ACHN (cell line): ENCODE measurements at regions not wholly inside any gene's neighbourhood (a gene's known extent, or its start where the extent isn't known, plus 50 kb on each side); places are given as distances from the start of the nearest gene placed in this dataset.
A peak's percentile ranks its signal among the peaks of the same experiment; 100 is the strongest.
"Not testable (repeated sequence)": the region's sequence is repeated elsewhere in the genome, so short reads cannot be mapped to it uniquely, and the experiment has no call there.

Experiments
- DNase-seq: peaks from one replicate; pipeline ENCODE4 v3.0.0-alpha.2; 2015
- in situ Hi-C: cut with HindIII; loops from 2 replicates; pipeline ENCODE4 v1.10.0; 2017; ENCODE audit warnings: low sequenced_read_pairs, low pct_ligation_motif_present, low pct_unique_long_range_greater_than_20kb

DNA sequence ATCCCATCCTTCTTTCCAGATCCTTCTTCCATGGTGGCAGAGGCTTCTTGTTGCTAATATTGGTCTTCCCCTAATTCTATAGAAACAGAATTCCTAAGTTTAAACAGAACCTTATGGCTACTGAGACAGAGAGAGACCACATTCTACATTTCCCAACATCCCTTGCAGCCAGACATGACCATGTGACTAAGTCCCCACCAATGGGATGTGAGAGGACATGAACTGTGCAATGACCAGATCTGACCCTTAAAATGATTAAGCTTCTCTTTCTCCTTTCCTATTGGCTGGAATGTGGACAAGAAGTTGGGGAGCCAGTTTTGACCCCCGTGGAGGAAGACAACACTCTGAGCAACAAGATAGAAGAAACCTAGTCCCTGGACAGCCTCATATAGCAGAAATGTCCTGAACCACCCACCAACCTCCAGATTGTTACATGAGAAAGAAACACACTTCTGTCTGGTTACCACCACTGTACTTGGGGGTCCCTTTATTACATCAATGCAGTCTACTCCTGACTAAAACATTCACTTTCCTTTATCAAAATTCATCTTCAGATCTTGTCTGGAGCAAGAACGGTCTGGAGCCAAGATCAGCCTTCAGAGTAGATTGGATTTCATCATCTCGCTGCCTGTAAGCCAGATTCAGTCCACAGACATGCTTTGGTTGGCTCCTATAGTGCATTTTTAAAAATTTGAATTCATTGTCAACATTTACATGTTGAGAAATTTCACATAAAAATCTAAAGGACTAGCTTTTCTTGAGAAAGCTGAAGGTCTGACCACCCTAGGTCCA, 183.9 kb downstream of the SHQ1 start:
- DNase-seq = no peak
- in situ Hi-C loops = no loop called here

DNA sequence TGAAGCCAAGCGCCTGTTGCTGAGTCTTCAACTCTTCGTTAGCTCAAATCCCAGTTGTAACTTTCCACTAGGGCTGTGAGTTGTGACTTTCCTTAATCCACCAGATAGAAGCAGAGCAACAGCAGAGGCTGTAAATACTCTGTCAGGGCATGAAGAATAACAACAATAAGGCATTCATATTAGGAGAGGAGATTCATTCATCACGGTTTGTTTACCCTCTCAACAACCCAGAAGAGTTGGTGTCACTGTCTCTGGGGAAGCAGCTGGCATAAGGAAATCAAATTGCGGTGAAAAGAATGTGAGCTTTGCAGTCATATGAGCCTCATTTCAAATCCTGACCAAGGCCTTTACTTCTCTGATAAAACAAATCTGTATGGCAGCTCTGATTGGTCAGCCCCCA, 184.8 kb downstream of the SHQ1 start:
- in situ Hi-C loops = no loop called here
- no peak for DNase-seq

GRCh38 chr3:72661115-72661457, 187.2 kb downstream of the SHQ1 start:
- in situ Hi-C loops = no loop called here
- DNase-seq = peak; percentile 66

DNA sequence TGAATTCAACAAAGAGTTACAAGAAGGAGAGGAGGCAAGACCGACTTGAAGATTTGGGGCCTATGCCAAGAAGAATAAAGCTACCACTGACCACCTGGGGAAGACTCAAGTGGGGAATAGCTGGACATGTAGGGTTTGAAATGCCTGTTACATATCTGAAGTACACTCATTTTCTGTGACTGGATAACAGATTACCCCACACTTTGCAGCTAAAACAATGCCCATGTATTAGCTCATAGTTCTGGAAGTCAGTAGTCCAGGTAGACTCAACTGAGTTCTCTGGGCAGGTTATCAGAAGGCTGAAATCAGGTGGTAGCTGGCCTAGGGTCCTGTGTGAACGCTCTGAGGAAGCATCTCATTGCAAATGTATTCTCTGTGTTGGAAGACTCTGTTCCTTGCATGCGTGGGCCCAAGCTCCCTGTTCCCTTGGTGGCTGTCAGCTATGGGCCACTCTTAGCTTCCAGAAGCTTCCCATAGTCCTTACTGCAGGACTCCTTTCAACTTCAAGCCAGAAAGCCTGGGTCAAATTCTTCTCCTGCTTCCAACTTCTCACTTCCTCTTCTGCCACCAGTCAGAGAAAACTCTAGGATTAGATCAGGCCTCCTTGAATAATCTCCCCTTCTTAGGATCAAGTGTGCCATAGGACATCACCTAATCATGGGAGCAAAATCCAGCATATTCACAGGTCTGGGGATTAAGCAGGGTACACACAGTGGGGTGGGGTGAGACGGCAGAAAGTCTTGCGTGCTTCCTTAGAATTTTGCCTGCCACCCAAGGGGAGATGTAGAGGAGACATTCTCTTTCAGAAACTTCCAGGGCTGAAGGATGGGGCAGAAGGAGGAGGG, 187.8 kb downstream of the SHQ1 start:
- in situ Hi-C loops = no loop called here
- DNase-seq = no peak

- in situ Hi-C loops = no loop called here
These were observed 188.6 kb downstream of the SHQ1 start for GRCh38 chr3:72659596-72659995.

DNA sequence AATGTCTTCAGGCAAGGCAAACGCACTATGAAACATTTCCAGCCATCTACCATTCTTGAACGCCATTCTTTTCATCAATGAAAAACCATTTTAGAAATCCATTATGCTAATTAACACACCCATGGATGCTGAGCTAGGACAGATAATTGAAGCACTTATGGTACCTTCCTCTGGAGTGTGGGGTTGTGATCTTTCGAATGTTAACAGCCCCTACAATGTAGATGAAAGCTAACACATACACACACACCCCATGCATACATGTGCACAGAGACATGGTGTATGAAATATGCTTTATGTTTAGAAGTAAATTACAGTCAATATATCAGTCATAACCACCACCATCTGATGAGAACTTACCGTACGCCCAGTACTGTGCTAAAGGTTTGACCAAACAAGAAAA, 189.1 kb downstream of the SHQ1 start:
- in situ Hi-C loops = no loop called here

More at GRCh38 chr3:72659596-72659995, 188.6 kb downstream of the SHQ1 start:
- no peak for DNase-seq

GRCh38 chr3:72658466-72659100, 189.7 kb downstream of the SHQ1 start:
- in situ Hi-C loops = no loop called here
- no peak for DNase-seq

More for the DNA sequence above, 189.1 kb downstream of the SHQ1 start:
- DNase-seq = no peak

GRCh38 chr3:72657666-72658065, 190.6 kb downstream of the SHQ1 start:
- no peak for DNase-seq
- in situ Hi-C loops = no loop called here

- no peak for DNase-seq
- in situ Hi-C loops = no loop called here
These were observed 192.5 kb downstream of the SHQ1 start for GRCh38 chr3:72655723-72656122.

- in situ Hi-C loops = no loop called here
- DNase-seq = no peak
These were observed 193.1 kb downstream of the SHQ1 start for GRCh38 chr3:72655131-72655551.

DNA sequence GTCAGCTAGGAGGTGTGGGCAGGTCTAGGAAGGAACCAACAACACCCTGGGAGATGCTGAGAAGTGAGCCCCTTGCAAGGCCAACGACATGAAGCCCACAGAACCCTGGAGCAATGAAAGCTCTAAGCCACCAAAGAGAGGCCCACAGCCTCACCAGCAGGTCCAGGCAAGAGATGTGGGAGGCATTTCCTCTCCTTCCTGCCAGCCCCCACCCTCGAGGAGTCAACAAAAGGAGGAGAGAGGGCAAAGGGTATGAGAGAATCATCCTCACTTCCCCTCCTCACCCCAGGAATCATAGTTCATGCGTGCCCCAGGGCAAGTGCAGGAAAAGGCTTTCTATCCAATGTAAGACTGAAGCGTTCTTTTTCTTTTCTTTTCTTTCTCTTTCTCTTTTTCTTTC, 195.8 kb downstream of the SHQ1 start:
- in situ Hi-C loops = no loop called here
- no peak for DNase-seq

GRCh38 chr3:72651498-72651897, 196.7 kb downstream of the SHQ1 start:
- DNase-seq = no peak
- in situ Hi-C loops = no loop called here

DNA sequence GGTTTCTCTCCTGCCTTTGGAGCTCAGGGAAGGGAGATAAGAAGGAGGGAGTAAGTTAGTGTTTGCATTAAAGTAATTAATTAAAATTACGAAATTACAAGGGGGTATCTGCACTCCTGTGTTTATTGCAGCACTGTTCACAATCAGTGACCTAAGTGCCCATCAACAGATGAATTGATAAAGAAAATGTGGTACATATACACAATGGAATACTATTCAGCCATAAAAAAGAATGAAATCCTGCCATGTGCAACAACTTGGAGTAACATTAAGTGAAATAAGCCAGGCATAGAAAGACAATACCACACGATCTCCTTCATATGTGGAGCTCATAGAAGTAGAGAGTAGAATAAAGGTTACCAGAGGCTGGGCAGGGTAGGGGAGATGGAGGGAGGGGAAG, 202.0 kb downstream of the SHQ1 start:
- in situ Hi-C loops = no loop called here

DNA sequence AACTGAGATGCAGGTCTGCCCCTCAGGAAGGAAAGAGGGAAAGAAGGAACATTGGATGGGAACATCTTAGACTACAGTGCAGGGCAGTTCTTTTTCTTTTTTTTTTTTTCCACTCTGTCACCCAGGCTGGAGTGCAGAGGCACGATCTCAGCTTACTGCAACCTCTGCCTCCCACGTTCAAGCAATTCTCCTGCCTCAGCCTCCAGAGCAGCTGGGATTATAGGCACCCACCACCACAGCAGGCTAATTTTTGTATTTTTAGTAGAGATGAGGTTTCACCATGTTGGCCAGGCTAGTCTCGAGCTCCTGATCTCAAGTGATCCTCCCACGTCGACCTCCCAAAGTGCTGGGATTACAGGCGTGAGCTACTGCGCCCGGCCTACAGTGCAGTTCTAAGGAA, 204.6 kb downstream of the SHQ1 start:
- DNase-seq, in situ Hi-C loops: not testable (repeated sequence)

More for the DNA sequence above, 202.0 kb downstream of the SHQ1 start:
- DNase-seq = no peak

DNA sequence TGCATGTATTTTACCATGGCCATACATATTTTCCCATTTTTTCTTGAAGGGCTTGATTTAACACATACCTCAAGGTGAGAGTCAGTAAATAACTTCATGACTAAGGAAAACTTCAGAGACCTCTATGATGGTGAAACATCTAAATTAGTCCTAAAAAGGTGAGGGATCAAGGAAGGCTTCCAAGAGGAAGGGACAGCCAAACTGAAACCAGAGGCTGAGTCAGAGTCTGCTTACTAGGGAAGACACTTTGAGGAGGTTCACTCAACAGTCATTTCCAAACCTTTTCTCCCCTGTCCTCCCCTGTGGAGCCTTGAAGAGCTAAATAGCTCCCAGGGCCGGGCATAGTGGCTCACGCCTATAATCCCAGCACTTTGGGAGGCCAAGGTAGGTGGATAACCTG, 206.6 kb downstream of the SHQ1 start:
- no peak for DNase-seq
- in situ Hi-C loops = no loop called here

DNA sequence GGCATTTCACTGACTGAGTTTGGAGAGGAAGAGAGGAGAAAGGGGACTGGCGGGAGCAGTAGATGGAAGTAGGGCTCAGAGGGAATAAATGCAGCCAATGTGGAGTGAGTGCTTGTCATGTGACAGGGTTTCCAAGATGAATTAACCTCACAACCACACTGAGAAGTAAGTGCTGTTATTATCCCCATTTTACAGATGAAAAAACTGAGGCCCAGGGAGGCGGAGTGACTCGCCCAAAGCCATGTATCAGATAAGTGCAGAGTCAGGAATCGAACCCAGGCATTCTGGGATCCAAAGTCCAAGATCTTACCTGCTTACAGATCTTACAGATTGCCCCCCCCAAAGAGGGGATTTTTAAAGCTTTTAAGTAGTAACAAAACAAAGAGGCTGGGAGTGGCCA, 207.2 kb downstream of the SHQ1 start:
- no peak for DNase-seq
- in situ Hi-C loops = no loop called here

DNA sequence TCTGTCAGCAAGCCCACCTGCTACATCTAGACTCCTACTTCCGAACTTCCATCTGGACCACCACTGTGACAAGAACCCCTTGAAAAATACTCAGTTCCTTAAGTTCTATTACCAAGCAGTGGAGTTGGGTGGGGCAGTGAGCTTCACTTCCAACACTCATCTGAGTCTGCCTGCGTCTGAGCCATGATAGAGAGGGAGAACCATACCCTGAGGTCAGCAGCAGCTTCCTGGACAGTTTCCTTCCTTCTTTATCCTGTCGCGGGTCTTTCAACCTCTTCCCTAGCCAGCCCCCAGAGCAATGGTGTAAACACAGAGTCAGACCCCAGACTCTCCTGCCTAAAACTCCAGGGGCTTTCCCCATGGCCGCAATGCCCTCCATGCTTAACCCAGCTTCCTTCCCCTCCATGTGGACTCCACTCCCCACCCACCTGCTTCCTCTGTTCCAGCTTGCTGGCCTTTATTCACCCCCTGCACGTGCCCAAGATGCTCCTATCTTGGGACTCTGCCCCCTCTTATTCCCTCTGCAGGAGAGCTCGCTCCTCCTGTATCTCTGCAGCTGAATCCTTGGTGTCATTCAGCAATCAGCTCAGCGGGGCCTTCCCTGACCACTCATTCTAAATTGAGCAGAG, 211.2 kb downstream of the SHQ1 start:
- in situ Hi-C loops = no loop called here

GRCh38 chr3:72635551-72635950, 212.7 kb downstream of the SHQ1 start:
- in situ Hi-C loops = no loop called here
- no peak for DNase-seq

More for the DNA sequence above, 211.2 kb downstream of the SHQ1 start:
- DNase-seq = no peak

GRCh38 chr3:72634128-72634527, 214.1 kb downstream of the SHQ1 start:
- no peak for DNase-seq
- in situ Hi-C loops = no loop called here
